Ascending aorta (tissue), 2 donors: ENCODE measurements at regions not wholly inside any gene's neighbourhood (a gene's known extent, or its start where the extent isn't known, plus 50 kb on each side); places are given as distances from the start of the nearest gene placed in this dataset.

Source experiments
- DNase-seq, 2 donors: peaks; one replicate each; pipeline ENCODE4 v3.0.0-alpha.2; 2019; ENCODE audit warnings: low spot score in 2 of 2
- H3K27ac ChIP-seq, 2 donors: fragments of 200-600 bp; sonication (generic); one replicate each; pipeline ENCODE4 v1.5.1; 2016 to 2017; ENCODE audit warnings: mild to moderate bottlenecking in 1 of 2
- H3K27me3 ChIP-seq: fragments of 200-600 bp; sonication (generic); one replicate; pipeline ENCODE4 v1.5.1; 2017
- H3K36me3 ChIP-seq, 2 donors: fragments of 200-600 bp; sonication (generic); one replicate each; pipeline ENCODE4 v1.5.1; 2016
- H3K4me1 ChIP-seq, 2 donors: fragments of 200-600 bp; sonication (generic); one replicate each; pipeline ENCODE4 v1.5.1; 2016 to 2017; ENCODE audit warnings: mild to moderate bottlenecking in 1 of 2
- H3K4me3 ChIP-seq, 2 donors: fragments of 200-600 bp; sonication (generic); one replicate each; pipeline ENCODE4 v1.5.1; 2016 to 2017; ENCODE audit warnings: mild to moderate bottlenecking in 1 of 2
- H3K9me3 ChIP-seq, 2 donors: fragments of 200-600 bp; sonication (generic); one replicate each; pipeline ENCODE4 v1.5.1; 2016
- CTCF ChIP-seq, 3 experiments: fragments of 200-600 bp in 2 of 3; fragments of 450-650 bp in 1 of 3; sonication (generic) in 2 of 3; IDR thresholded peaks; one replicate each; pipeline ENCODE4 v1.5.1; 2016 to 2019; ENCODE audit warnings: antibody characterized with exemption in 3 of 3, mild to moderate bottlenecking in 1 of 3, moderate library complexity in 1 of 3
- intact Hi-C: fragments of 100-400 bp; cut with DNase I; formaldehyde crosslinking; loops from one replicate; pipeline ENCODE4 v1.15.1; 2023

DNA sequence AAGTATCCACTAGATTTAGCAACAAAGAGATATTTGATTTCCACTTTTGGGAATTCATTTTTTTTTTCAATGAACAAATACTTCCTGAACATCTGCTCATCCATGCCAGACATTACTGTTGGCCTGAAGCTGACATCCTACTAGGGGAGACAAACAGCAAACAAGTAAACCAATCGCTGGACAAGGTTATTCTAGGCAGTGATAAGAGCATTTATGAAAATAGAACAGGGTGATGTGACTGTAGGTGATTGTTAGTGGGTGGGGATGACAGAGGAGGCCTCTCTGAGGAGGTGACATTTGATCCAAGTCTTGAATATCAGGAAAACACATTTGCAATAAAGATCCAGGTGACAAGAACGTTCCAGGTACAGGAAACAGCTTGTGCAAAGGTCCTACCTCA is 89.1 kb upstream of the FAM180A start:
- no peaks in the 10 kb centered on the region for H3K4me1 ChIP-seq
- no peak for TF ChIP-seq CTCF (IDR thresholded peaks at IDR 0.05)
- intact Hi-C loops, result no loop called here

DNA sequence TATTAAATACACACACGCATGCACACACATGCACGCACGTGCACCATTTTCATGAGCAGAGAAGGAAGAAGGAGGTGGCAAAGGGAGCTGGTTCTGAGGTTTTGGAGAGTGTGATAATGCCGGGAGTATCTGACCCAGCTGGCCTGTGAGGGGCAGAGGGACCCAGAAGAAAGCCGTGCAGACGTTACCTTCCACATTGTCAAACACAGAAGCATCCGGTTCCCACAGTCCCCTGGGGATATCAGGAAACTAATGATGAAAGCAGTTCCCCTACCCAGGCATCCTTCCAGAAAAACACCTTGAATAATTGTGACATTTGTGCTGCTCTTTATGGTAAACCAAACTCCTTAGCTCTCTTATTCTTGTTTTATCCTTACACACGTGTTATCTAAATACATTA is 85.7 kb upstream of the FAM180A start:
- H3K27me3 ChIP-seq, result no peaks in the 10 kb centered on the region
- intact Hi-C loops, result no loop called here
- H3K36me3 ChIP-seq, result no peaks in the 10 kb centered on the region

More for the DNA sequence above, 89.1 kb upstream of the FAM180A start:
- no peak overlapping the region for H3K4me3 ChIP-seq
- H3K27ac ChIP-seq, result no peak overlapping the region
- H3K27me3 ChIP-seq, result no peaks in the 10 kb centered on the region
- H3K36me3 ChIP-seq, result no peaks in the 10 kb centered on the region
- DNase-seq, result no peak
- H3K9me3 ChIP-seq, result no peaks in the 10 kb centered on the region

DNA sequence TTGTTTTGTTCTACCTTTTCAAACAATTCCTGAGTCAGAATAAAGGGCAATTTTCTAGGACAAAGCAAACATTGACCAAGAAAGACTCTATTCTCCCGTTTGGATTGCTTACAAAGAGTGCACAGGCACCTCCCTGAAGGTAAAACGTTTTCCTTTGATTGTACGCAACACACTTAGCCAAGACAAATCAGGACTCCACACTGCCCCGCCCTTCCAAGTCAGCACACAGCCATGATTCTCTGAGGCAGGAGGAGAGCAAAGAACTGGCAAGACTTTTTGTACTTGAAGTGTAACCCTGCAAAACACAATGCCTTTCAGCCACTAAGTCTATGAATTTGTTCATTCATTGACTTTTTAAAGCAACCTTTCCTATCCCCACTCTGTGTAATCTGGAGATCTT is 85.0 kb upstream of the FAM180A start:
- Histone ChIP-seq H3K9me3 (no peaks in the 10 kb centered on the region), H3K4me3 (no peak overlapping the region), H3K27ac (no peak overlapping the region), H3K36me3 (no peaks in the 10 kb centered on the region), H3K4me1 (no peaks in the 10 kb centered on the region), H3K27me3 (no peaks in the 10 kb centered on the region)
- no peak for TF ChIP-seq CTCF (IDR thresholded peaks at IDR 0.05)
- intact Hi-C loops, result no loop called here
- no peak for DNase-seq

More for the DNA sequence above, 85.7 kb upstream of the FAM180A start:
- TF ChIP-seq CTCF (IDR thresholded peaks at IDR 0.05), result no peak
- no peak for DNase-seq
- Histone ChIP-seq H3K27ac (no peak overlapping the region), H3K4me3 (no peak overlapping the region), H3K4me1 (no peaks in the 10 kb centered on the region), H3K9me3 (no peaks in the 10 kb centered on the region)

DNA sequence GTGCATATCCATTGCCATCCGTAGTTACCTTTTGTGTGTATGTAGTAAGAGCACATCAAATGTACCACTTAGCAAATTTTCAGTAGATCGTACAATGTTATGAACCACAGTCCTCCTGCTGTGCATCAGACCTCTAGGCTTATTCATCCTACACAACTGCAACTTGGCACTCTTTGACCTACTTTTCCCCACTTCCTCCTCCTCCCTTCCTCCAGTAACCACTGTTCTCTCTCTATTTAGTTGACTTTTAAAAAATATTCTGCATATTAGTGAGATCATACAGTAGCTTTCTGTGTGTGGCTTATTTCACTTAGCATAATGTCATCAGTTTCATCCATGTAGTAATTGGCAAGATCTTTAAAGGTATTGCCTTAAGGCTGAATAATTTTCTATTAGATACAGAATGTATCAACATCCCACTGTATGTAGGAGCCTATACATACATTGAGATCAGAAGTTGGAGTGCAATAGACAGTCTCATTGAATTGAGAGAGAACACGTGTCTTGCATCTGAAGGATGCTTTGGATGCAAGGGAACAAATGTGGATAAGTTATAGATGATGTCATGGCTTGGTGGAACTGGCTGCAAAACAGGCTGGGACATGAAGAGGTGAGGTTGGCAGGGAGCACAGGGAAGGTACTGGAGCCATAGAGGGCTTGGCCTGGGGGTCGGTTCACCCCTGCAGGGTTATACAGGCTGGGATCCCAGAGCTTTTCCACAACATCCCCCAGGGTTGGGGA is 83.0 kb upstream of the FAM180A start:
- Histone ChIP-seq H3K27ac (no peak overlapping the region), H3K9me3 (no peaks in the 10 kb centered on the region), H3K4me3 (no peak overlapping the region), H3K36me3 (no peaks in the 10 kb centered on the region), H3K4me1 (no peaks in the 10 kb centered on the region), H3K27me3 (no peaks in the 10 kb centered on the region)
- intact Hi-C loops, result no loop called here
- DNase-seq, result no peak
- no peak for TF ChIP-seq CTCF (IDR thresholded peaks at IDR 0.05)

DNA sequence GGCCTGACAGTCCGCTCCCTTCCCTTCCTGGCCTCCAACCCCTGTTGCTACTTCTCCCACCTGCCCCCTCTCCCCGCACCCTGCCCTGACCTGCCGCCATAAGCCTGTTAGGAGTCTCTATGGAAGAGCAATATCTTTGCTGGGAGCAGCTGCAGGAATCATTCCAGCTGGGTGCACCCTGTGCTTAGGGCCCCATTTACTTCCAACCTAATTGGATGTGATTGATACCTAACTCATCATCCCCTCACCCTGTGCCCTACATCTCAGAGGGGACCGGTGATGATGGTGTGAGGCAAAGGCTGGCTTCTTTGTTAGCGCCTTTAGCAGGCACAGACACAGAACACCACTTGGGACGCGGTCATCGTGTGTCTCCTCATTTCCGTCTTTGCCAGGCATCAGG is 80.0 kb upstream of the FAM180A start:
- TF ChIP-seq CTCF (IDR thresholded peaks at IDR 0.05), result no peak

GRCh38 chr7:135827391-135827790 is 78.8 kb upstream of the FAM180A start:
- DNase-seq, result no peak
- Histone ChIP-seq H3K9me3 (no peaks in the 10 kb centered on the region), H3K36me3 (no peaks in the 10 kb centered on the region), H3K4me3 (no peak overlapping the region), H3K27me3 (no peaks in the 10 kb centered on the region), H3K27ac (no peak overlapping the region), H3K4me1 (no peaks in the 10 kb centered on the region)
- no peak for TF ChIP-seq CTCF (IDR thresholded peaks at IDR 0.05)
- intact Hi-C loops, result no loop called here

More for the DNA sequence above, 80.0 kb upstream of the FAM180A start:
- H3K4me3 ChIP-seq, result no peak overlapping the region
- H3K27me3 ChIP-seq, result no peaks in the 10 kb centered on the region
- H3K4me1 ChIP-seq, result no peaks in the 10 kb centered on the region
- H3K36me3 ChIP-seq, result no peaks in the 10 kb centered on the region
- DNase-seq, result no peak
- intact Hi-C loops, result no loop called here
- H3K9me3 ChIP-seq, result no peaks in the 10 kb centered on the region
- H3K27ac ChIP-seq, result no peak overlapping the region
